B cell (primary cell): ENCODE measurements at regions not wholly inside any gene's neighbourhood (a gene's known extent, or its start where the extent isn't known, plus 50 kb on each side); places are given as distances from the start of the nearest gene placed in this dataset.

ENCODE experiments used
- ATAC-seq: fragments of 200-7000 bp; cut with Tn5 transposase; one replicate; pipeline ENCODE4 v1.10.0; 2021; ENCODE audit warnings: low read depth, mild to moderate bottlenecking, moderate number of reproducible peaks, moderate library complexity
- CTCF ChIA-PET: fragments of 350-600 bp; sonication (Branson Sonifier 250); formaldehyde crosslinking; loops from one replicate; lab custom pipeline; 2021; ENCODE audit warnings: antibody characterized with exemption, inconsistent platforms; lab: Charles Lee
- POLR2A ChIA-PET: fragments of 350-600 bp; sonication (Branson Sonifier 250); formaldehyde crosslinking; loops from one replicate; lab custom pipeline; 2021; ENCODE audit warnings: antibody characterized with exemption; lab: Charles Lee
- DNase-seq: peaks from one replicate; pipeline ENCODE4 v3.0.0; 2013
- H2AFZ ChIP-seq: 2 replicates; pipeline ENCODE4 v1.6.1; 2012; ENCODE audit warnings: mild to moderate bottlenecking, low read depth, low read length; ENCODE audit not compliant: insufficient read depth, poor library complexity, severe bottlenecking
- H3K27ac ChIP-seq, 2 donors: 1 replicate in 1 of 2; 2 replicates in 1 of 2; pipeline ENCODE4 v1.5.1; 2012 to 2013; ENCODE audit warnings: low read length in 2 of 2, mild to moderate bottlenecking in 2 of 2, moderate library complexity in 1 of 2
- H3K27me3 ChIP-seq, 4 experiments: fragments of 200-600 bp in 1 of 4; sonication (generic) in 1 of 4; replicated peaks in 1 of 4; 1 replicate in 2 of 4; 2 replicates in 2 of 4; pipeline versions ENCODE4 v1.6.1 to v1.7.0; 2013 to 2016; ENCODE audit warnings: low read length in 3 of 4, mild to moderate bottlenecking in 2 of 4, mixed read lengths in 1 of 4, moderate library complexity in 1 of 4; ENCODE audit not compliant: insufficient read depth in 4 of 4, control insufficient read depth in 3 of 4; ENCODE audit errors: control extremely low read depth in 1 of 4
- H3K36me3 ChIP-seq, 2 experiments: replicated peaks in 1 of 2; 1 replicate in 1 of 2; 2 replicates in 1 of 2; pipeline versions ENCODE4 v1.6.1 to v1.7.1; 2013; ENCODE audit warnings: low read length in 1 of 2; ENCODE audit not compliant: insufficient read depth in 2 of 2, control insufficient read depth in 1 of 2; ENCODE audit errors: control extremely low read depth in 1 of 2, extremely low read depth in 1 of 2
- H3K4me1 ChIP-seq, 2 donors: fragments of 200-600 bp in 1 of 2; sonication (generic) in 1 of 2; 1 replicate in 1 of 2; 2 replicates in 1 of 2; pipeline versions ENCODE4 v1.5.1 to v1.6.1; 2013 to 2017; ENCODE audit warnings: low read length in 2 of 2; ENCODE audit not compliant: control insufficient read depth in 2 of 2, insufficient read depth in 2 of 2
- H3K4me2 ChIP-seq: replicated peaks from 2 replicates; pipeline ENCODE3; 2012; ENCODE audit warnings: mild to moderate bottlenecking, low read depth, low read length; ENCODE audit not compliant: poor library complexity, severe bottlenecking
- H3K4me3 ChIP-seq, 5 experiments: fragments of 200-600 bp in 1 of 5; sonication (generic) in 1 of 5; 1 replicate in 3 of 5; 2 replicates in 2 of 5; pipeline versions ENCODE4 v1.5.1 to v1.7.0; 2011 to 2016; ENCODE audit warnings: low read length in 4 of 5, mild to moderate bottlenecking in 4 of 5, low read depth in 2 of 5, control low read depth in 1 of 5, moderate library complexity in 1 of 5; ENCODE audit not compliant: insufficient read depth in 1 of 5; ENCODE audit errors: control extremely low read depth in 1 of 5, extremely low read depth in 1 of 5
- H3K79me2 ChIP-seq: fragments of 200-600 bp; sonication (generic); one replicate; pipeline ENCODE4 v1.6.0; 2016; ENCODE audit warnings: low read length; ENCODE audit not compliant: control insufficient read depth, insufficient read depth
- H3K9ac ChIP-seq: fragments of 200-600 bp; sonication (generic); 2 replicates; pipeline ENCODE4 v1.6.1; 2017; ENCODE audit warnings: mild to moderate bottlenecking, low read length, moderate library complexity
- H3K9me3 ChIP-seq, 3 donors: one replicate each; pipeline versions ENCODE4 v1.6.1 to v1.7.1; 2013; ENCODE audit warnings: low read length in 2 of 3; ENCODE audit not compliant: control insufficient read depth in 2 of 3, insufficient read depth in 1 of 3; ENCODE audit errors: control extremely low read depth in 1 of 3
- H4K20me1 ChIP-seq: 2 replicates; pipeline ENCODE4 v1.6.0; 2012; ENCODE audit warnings: mild to moderate bottlenecking, low read length; ENCODE audit not compliant: insufficient read depth, control insufficient read depth, poor library complexity, severe bottlenecking
- H3K27ac Mint-ChIP-seq: one replicate; pipeline ENCODE4 v1.8.0; 2021; ENCODE audit warnings: mixed read lengths
- H3K27me3 Mint-ChIP-seq: one replicate; pipeline ENCODE4 v1.8.0; 2021; ENCODE audit warnings: mixed read lengths
- H3K4me1 Mint-ChIP-seq: one replicate; pipeline ENCODE4 v1.8.0; 2021; ENCODE audit warnings: mixed read lengths
- H3K4me3 Mint-ChIP-seq: one replicate; pipeline ENCODE4 v1.8.0; 2021; ENCODE audit warnings: mixed read lengths
- H3K9me3 Mint-ChIP-seq: one replicate; pipeline ENCODE4 v1.8.0; 2022; ENCODE audit warnings: mixed read lengths; ENCODE audit not compliant: insufficient read depth
- CTCF ChIP-seq: fragments of 200-600 bp; IDR thresholded peaks from one replicate; pipeline ENCODE4 v1.8.0; 2022; ENCODE audit warnings: antibody characterized with exemption, mild to moderate bottlenecking
- EZH2 ChIP-seq: IDR thresholded peaks from 2 replicates; pipeline ENCODE4 v1.6.1; 2012; ENCODE audit warnings: borderline replicate concordance, low read depth, mild to moderate bottlenecking, moderate library complexity, low read length; ENCODE audit not compliant: insufficient read depth, poor library complexity, severe bottlenecking
- WGBS: methylation state at CpG from one replicate; pipeline ENCODE4 v1.1.5; 2013; ENCODE audit warnings: missing lambda C conversion rate; ENCODE audit not compliant: insufficient coverage; 5-methylcytosine and 5-hydroxymethylcytosine counted together
- intact Hi-C: fragments of 100-400 bp; cut with micrococcal nuclease; formaldehyde crosslinking; loops from one replicate; pipeline ENCODE4 v1.10.0; 2022

GRCh38 chr9:89686126-89686525 is 81.3 kb downstream of the GADD45G start:
- no peak for ATAC-seq
- H3K27ac ChIP-seq, result no peak overlapping the region
- peaks cover 0 to 4% (median 0%) of the 10 kb centered on the region in 3 donors for H3K9me3 ChIP-seq
- H3K27me3 ChIP-seq, result peaks cover 0 to 3% (median 0%) of the 10 kb centered on the region in 4 experiments
- H3K4me1 ChIP-seq, result peaks cover 3 to 6% of the 10 kb centered on the region in 2 donors
- no peak overlapping the region for H3K9ac ChIP-seq
- H3K4me1 Mint-ChIP-seq, result peaks cover 8% of the 10 kb centered on the region
- TF ChIP-seq EZH2 (no peak), CTCF (no peak)
- H4K20me1 ChIP-seq, result no peaks in the 10 kb centered on the region
- H3K36me3 ChIP-seq, result no peaks in the 10 kb centered on the region
- no peak for DNase-seq
- H3K27me3 Mint-ChIP-seq, result no peaks in the 10 kb centered on the region
- 68% methylated on average over 5 of the region's 5 CpGs for WGBS
- intact Hi-C loops, result no loop called here
- H3K27ac Mint-ChIP-seq, result no peak overlapping the region
- CTCF ChIA-PET, result no interaction called here
- no peaks in the 10 kb centered on the region for H3K9me3 Mint-ChIP-seq
- H3K4me3 ChIP-seq, result no peak overlapping the region
- no peaks in the 10 kb centered on the region for H3K79me2 ChIP-seq
- no peak overlapping the region for H2AFZ ChIP-seq
- POLR2A ChIA-PET, result no interaction called here
- H3K4me3 Mint-ChIP-seq, result no peak overlapping the region
- no peak overlapping the region for H3K4me2 ChIP-seq

GRCh38 chr9:89686621-89687020 is 81.8 kb downstream of the GADD45G start:
- intact Hi-C loops, result no loop called here
- POLR2A ChIA-PET, result no interaction called here
- CTCF ChIA-PET, result no interaction called here

More at GRCh38 chr9:89686621-89687020, 81.8 kb downstream of the GADD45G start:
- peaks cover 4 to 6% of the 10 kb centered on the region in 2 donors for H3K4me1 ChIP-seq
- Mint-ChIP-seq H3K27me3 (no peaks in the 10 kb centered on the region), H3K4me1 (peaks cover 8% of the 10 kb centered on the region), H3K4me3 (no peak overlapping the region), H3K27ac (no peak overlapping the region), H3K9me3 (no peaks in the 10 kb centered on the region)
- H3K27me3 ChIP-seq, result peaks cover 0 to 3% (median 0%) of the 10 kb centered on the region in 4 experiments
- 92% methylated on average over 4 of the region's 4 CpGs for WGBS
- ATAC-seq (no peak), DNase-seq (no peak)
- no peaks in the 10 kb centered on the region for H4K20me1 ChIP-seq
- H3K27ac ChIP-seq, result no peak overlapping the region
- H3K4me2 ChIP-seq, result no peak overlapping the region
- no peaks in the 10 kb centered on the region for H3K36me3 ChIP-seq
- peaks cover 0 to 4% (median 0%) of the 10 kb centered on the region in 3 donors for H3K9me3 ChIP-seq
- H2AFZ ChIP-seq, result no peak overlapping the region
- no peaks in the 10 kb centered on the region for H3K79me2 ChIP-seq
- H3K9ac ChIP-seq, result no peak overlapping the region
- no peak for TF ChIP-seq CTCF
- no peak for TF ChIP-seq EZH2
- H3K4me3 ChIP-seq, result no peak overlapping the region
